NCI-H2196 treated with DMSO at 0.1 percent for 48 hours (cell line): ENCODE measurements at regions not wholly inside any gene's neighbourhood (a gene's known extent, or its start where the extent isn't known, plus 50 kb on each side); places are given as distances from the start of the nearest gene placed in this dataset.
"Not testable (repeated sequence)": the region's sequence is repeated elsewhere in the genome, so short reads cannot be mapped to it uniquely, and the experiment has no call there.

Experiments used
- DNase-seq: peaks from one replicate; lab custom pipeline; 2025; ENCODE audit not compliant: unreplicated experiment; lab: John Stamatoyannopoulos, UW

GRCh38 chr5:12204761-12205160 is 300.5 kb upstream of the CTNND2 start:
- DNase-seq: no peak

GRCh38 chr5:12193536-12193935 is 289.3 kb upstream of the CTNND2 start:
- DNase-seq: no peak

GRCh38 chr5:12183003-12183402 is 278.8 kb upstream of the CTNND2 start:
- no peak for DNase-seq

- no peak for DNase-seq
Measured at GRCh38 chr5:12177851-12178250, 273.6 kb upstream of the CTNND2 start.

- no peak for DNase-seq
Measured at GRCh38 chr5:12177225-12177624, 273.0 kb upstream of the CTNND2 start.

GRCh38 chr5:12175914-12176585 is 271.8 kb upstream of the CTNND2 start:
- no peak for DNase-seq

GRCh38 chr5:12174734-12175133 is 270.5 kb upstream of the CTNND2 start:
- DNase-seq: no peak

- no peak for DNase-seq
Measured at GRCh38 chr5:12169536-12169935, 265.3 kb upstream of the CTNND2 start.

- no peak for DNase-seq
Measured at GRCh38 chr5:12162863-12163262, 258.6 kb upstream of the CTNND2 start.

- no peak for DNase-seq
Measured at GRCh38 chr5:12147513-12147912, 243.3 kb upstream of the CTNND2 start.

- DNase-seq: no peak
Measured at GRCh38 chr5:12141496-12141895, 237.2 kb upstream of the CTNND2 start.

GRCh38 chr5:12133520-12133919 is 229.3 kb upstream of the CTNND2 start:
- no peak for DNase-seq

GRCh38 chr5:12131020-12131419 is 226.8 kb upstream of the CTNND2 start:
- not testable (repeated sequence) for DNase-seq

- DNase-seq: no peak
Measured at GRCh38 chr5:12125895-12126294, 221.6 kb upstream of the CTNND2 start.

GRCh38 chr5:12119657-12120056 is 215.4 kb upstream of the CTNND2 start:
- DNase-seq: no peak

- DNase-seq: no peak
Measured at GRCh38 chr5:12114075-12114474, 209.8 kb upstream of the CTNND2 start.

- no peak for DNase-seq
Measured at GRCh38 chr5:12113062-12113461, 208.8 kb upstream of the CTNND2 start.

GRCh38 chr5:12111261-12111660 is 207.0 kb upstream of the CTNND2 start:
- DNase-seq: no peak

GRCh38 chr5:12110629-12111028 is 206.4 kb upstream of the CTNND2 start:
- DNase-seq: no peak

GRCh38 chr5:12109075-12109688 is 204.9 kb upstream of the CTNND2 start:
- no peak for DNase-seq

GRCh38 chr5:12102151-12102550 is 197.9 kb upstream of the CTNND2 start:
- no peak for DNase-seq

GRCh38 chr5:12100542-12100941 is 196.3 kb upstream of the CTNND2 start:
- no peak for DNase-seq

- no peak for DNase-seq
Measured at GRCh38 chr5:12099296-12099695, 195.1 kb upstream of the CTNND2 start.
